GM12878 (cell line): ENCODE measurements at regions not wholly inside any gene's neighbourhood (a gene's known extent, or its start where the extent isn't known, plus 50 kb on each side); places are given as distances from the start of the nearest gene placed in this dataset.

ENCODE experiments used
- ATAC-seq: fragments of 200-7000 bp; cut with Tn5 transposase; 3 replicates; pipeline ENCODE4 v1.9.1; 2020; ENCODE audit warnings: mild to moderate bottlenecking, moderate library complexity
- BruUV-seq: library from RNA; stranded (reverse); fragments of 400-500 nt; replicated peaks from 2 replicates; lab custom pipeline; 2021; lab: Mats Ljungman, UMichigan
- CTCF ChIA-PET: fragments of 300-600 bp; sonication (Branson Sonifier 250); formaldehyde crosslinking; extraction: SDS; loops from one replicate; lab custom pipeline; 2021; ENCODE audit warnings: inconsistent platforms; lab: Yijun Ruan, JAX
- POLR2A ChIA-PET: fragments of 350-600 bp; formaldehyde crosslinking; extraction: SDS; loops from one replicate; lab custom pipeline; 2021; ENCODE audit warnings: inconsistent platforms; lab: Charles Lee
- RAD21 ChIA-PET: fragments of 300-600 bp; sonication (Branson Sonifier 250); formaldehyde crosslinking; loops from one replicate; lab custom pipeline; 2023; ENCODE audit warnings: antibody characterized with exemption; ENCODE audit not compliant: unreplicated experiment; lab: Charles Lee
- SMC1A ChIA-PET: fragments of 300-600 bp; sonication (Branson Sonifier 250); formaldehyde crosslinking; loops from one replicate; lab custom pipeline; 2023; ENCODE audit not compliant: unreplicated experiment, uncharacterized antibody; lab: Charles Lee
- DNase-seq: peaks from one replicate; pipeline ENCODE4 v3.0.0-alpha.2; 2011; ENCODE audit warnings: low read depth, low spot score
- FAIRE-seq: peaks from 3 replicates; lab custom pipeline; 2011; peaks lifted over from hg19 to GRCh38; lab: Jason Lieb, UNC
- H2AFZ ChIP-seq: 2 replicates; pipeline ENCODE4 v1.6.0; 2011; ENCODE audit warnings: low read depth, low read length, control low read depth; ENCODE audit not compliant: control insufficient read depth
- H3K27ac ChIP-seq: 2 replicates; pipeline ENCODE4 v1.5.1; 2011; ENCODE audit warnings: control low read depth; ENCODE audit not compliant: control insufficient read depth, insufficient read depth
- H3K27me3 ChIP-seq, 2 experiments: replicated peaks in 1 of 2; 2 replicates each; pipeline versions ENCODE4 v1.6.0 to v1.6.1; 2011; ENCODE audit warnings: low read length in 1 of 2; ENCODE audit not compliant: control insufficient read depth in 2 of 2, insufficient read depth in 2 of 2
- H3K36me3 ChIP-seq, 2 experiments: 2 replicates each; pipeline ENCODE4 v1.5.1; 2011; ENCODE audit warnings: low read length in 1 of 2; ENCODE audit not compliant: control insufficient read depth in 2 of 2, insufficient read depth in 2 of 2
- H3K4me1 ChIP-seq: 2 replicates; pipeline ENCODE4 v1.6.1; 2011; ENCODE audit warnings: mild to moderate bottlenecking, low read length, moderate library complexity, mixed read lengths; ENCODE audit not compliant: control insufficient read depth, insufficient read depth
- H3K4me2 ChIP-seq: 2 replicates; pipeline ENCODE4 v1.6.0; 2011; ENCODE audit warnings: control low read depth; ENCODE audit not compliant: control insufficient read depth, insufficient read depth
- H3K4me3 ChIP-seq: fragments of 200-600 bp; sonication (generic); 2 replicates; pipeline ENCODE4 v1.5.1; 2016
- H3K79me2 ChIP-seq: 2 replicates; pipeline ENCODE4 v1.6.0; 2011; ENCODE audit warnings: low read length; ENCODE audit not compliant: control insufficient read depth, insufficient read depth
- H3K9ac ChIP-seq: 2 replicates; pipeline ENCODE4 v1.8.0; 2011; ENCODE audit warnings: low read length, control low read depth, mixed read lengths; ENCODE audit not compliant: control insufficient read depth, insufficient read depth
- H3K9me3 ChIP-seq: replicated peaks from 3 replicates; pipeline ENCODE4 v1.5.1; 2011; ENCODE audit warnings: mild to moderate bottlenecking, low read length; ENCODE audit not compliant: control insufficient read depth, insufficient read depth
- H4K20me1 ChIP-seq: 2 replicates; pipeline ENCODE4 v1.6.0; 2011; ENCODE audit not compliant: control insufficient read depth, insufficient read depth
- BHLHE40 ChIP-seq, 2 experiments: fragments of 450-650 bp in 1 of 2; IDR thresholded peaks; 2 replicates each; pipeline ENCODE4 v1.6.1; 2011 to 2017; ENCODE audit warnings: low read depth in 2 of 2, borderline replicate concordance in 1 of 2, improper control_type of control experiment in 1 of 2, low read length in 1 of 2, mild to moderate bottlenecking in 1 of 2
- CBFB ChIP-seq: IDR thresholded peaks from 2 replicates; pipeline ENCODE4 v1.6.1; 2016; ENCODE audit warnings: antibody characterized with exemption, low read depth
- CTCF ChIP-seq, 3 experiments: IDR thresholded peaks in 2 of 3; conservative IDR thresholded peaks in 1 of 3; 2 replicates each; pipeline ENCODE4 v1.5.1; 2011; ENCODE audit warnings: low read depth in 3 of 3, low read length in 3 of 3, mild to moderate bottlenecking in 3 of 3, control low read depth in 2 of 3, moderate library complexity in 2 of 3, inconsistent platforms in 1 of 3, mixed read lengths in 1 of 3; ENCODE audit not compliant: control insufficient read depth in 2 of 3, insufficient read depth in 1 of 3; ENCODE audit errors: extremely low read depth in 1 of 3
- ETV6 ChIP-seq, 2 experiments: fragments of 450-650 bp in 1 of 2; IDR thresholded peaks in 1 of 2; conservative IDR thresholded peaks in 1 of 2; 2 replicates each; pipeline ENCODE4 v1.6.1; 2014; ENCODE audit warnings: antibody characterized with exemption in 1 of 2, borderline replicate concordance in 1 of 2, low read depth in 1 of 2, mild to moderate bottlenecking in 1 of 2, moderate library complexity in 1 of 2
- PKNOX1 ChIP-seq: fragments of 450-650 bp; IDR thresholded peaks from 2 replicates; pipeline ENCODE4 v1.6.1; 2016; ENCODE audit warnings: mild to moderate bottlenecking
- POLR2AphosphoS2 ChIP-seq: IDR thresholded peaks from 2 replicates; pipeline ENCODE4 v1.6.1; 2011; ENCODE audit warnings: low read depth, mild to moderate bottlenecking, low read length, improper control_type of control experiment, moderate library complexity
- RAD21 ChIP-seq: IDR thresholded peaks from 2 replicates; pipeline ENCODE4 v1.6.1; 2011; ENCODE audit warnings: mild to moderate bottlenecking, low read depth, low read length, moderate library complexity; ENCODE audit not compliant: insufficient read depth
- RBBP5 ChIP-seq: fragments of 200-600 bp; sonication (generic); conservative IDR thresholded peaks from 2 replicates; pipeline ENCODE4 v1.6.1; 2016
- RFX5 ChIP-seq: IDR thresholded peaks from 2 replicates; pipeline ENCODE4 v1.6.1; 2011; ENCODE audit warnings: low read depth, low read length, improper control_type of control experiment
- SIN3A ChIP-seq: IDR thresholded peaks from 2 replicates; pipeline ENCODE4 v1.6.1; 2012; ENCODE audit warnings: low read depth, low read length, improper control_type of control experiment
- TARDBP ChIP-seq: IDR thresholded peaks from 2 replicates; pipeline ENCODE4 v1.6.1; 2016; ENCODE audit warnings: borderline replicate concordance
- TCF3 ChIP-seq: IDR thresholded peaks from 2 replicates; pipeline ENCODE4 v1.6.1; 2012; ENCODE audit warnings: low read depth, mild to moderate bottlenecking, low read length, borderline replicate concordance; ENCODE audit not compliant: insufficient read depth
- ZBTB33 ChIP-seq: fragments of 450-650 bp; IDR thresholded peaks from 2 replicates; pipeline ENCODE4 v1.6.1; 2017; ENCODE audit warnings: mild to moderate bottlenecking
- WGBS: methylation state at CpG from one replicate; pipeline ENCODE4 v1.1.6; 2016; ENCODE audit warnings: low lambda C conversion rate; ENCODE audit not compliant: insufficient replicate concordance, insufficient coverage; ENCODE audit errors: missing lambda C conversion rate; 5-methylcytosine and 5-hydroxymethylcytosine counted together
- in situ Hi-C: fragments of 300-500 bp; cut with MboI; formaldehyde crosslinking; loops from 9 replicates; pipeline ENCODE4 v1.14.3; 2018; ENCODE audit warnings: mixed read lengths
- intact Hi-C: fragments of 100-400 bp; cut with micrococcal nuclease; formaldehyde crosslinking; loops from one replicate; pipeline ENCODE4 v1.14.2; 2022; ENCODE audit not compliant: unreplicated experiment

GRCh38 chr2:64711252-64711800 lies 57.6 kb upstream of the SERTAD2 start:
- peaks cover 7% of the 10 kb centered on the region for H3K79me2 ChIP-seq
- no TSS peak for BruUV-seq
- TF ChIP-seq RFX5 (no peak), POLR2AphosphoS2 (no peak), CTCF (IDR thresholded peaks at IDR 0.05 in 2 of 3, conservative IDR thresholded peaks at IDR 0.05 in 1 of 3; ENCODE audit: control insufficient read depth in 2 of 3, extremely low read depth in 1 of 3, insufficient read depth in 1 of 3, low read depth in 3 of 3, low read length in 3 of 3) (no peak), RAD21 (no peak), PKNOX1 (no peak), BHLHE40 (IDR thresholded peaks at IDR 0.05; ENCODE audit: borderline replicate concordance in 1 of 2, low read depth in 2 of 2, low read length in 1 of 2) (no peak), ZBTB33 (no peak), TCF3 (no peak), CBFB (no peak), RBBP5 (no peak), ETV6 (conservative IDR thresholded peaks at IDR 0.05 in 1 of 2, IDR thresholded peaks at IDR 0.05 in 1 of 2; ENCODE audit: borderline replicate concordance in 1 of 2, low read depth in 1 of 2) (no peak), TARDBP (no peak), SIN3A (no peak)

More at GRCh38 chr2:64711252-64711800, 57.6 kb upstream of the SERTAD2 start:
- Histone ChIP-seq H2AFZ (peak overlapping the region; percentile 29; the same call in 1 of the 2 replicates), H3K27me3 (no peaks in the 10 kb centered on the region), H3K9me3 (no peaks in the 10 kb centered on the region; the same call in 1 of the 3 replicates), H3K27ac (no peak overlapping the region), H3K4me3 (no peak overlapping the region), H3K9ac (no peak overlapping the region), H4K20me1 (no peaks in the 10 kb centered on the region), H3K4me1 (peaks cover 5% of the 10 kb centered on the region), H3K36me3 (no peaks in the 10 kb centered on the region; a peak in 1 of 4 replicates), H3K4me2 (no peak overlapping the region)
- RAD21 ChIA-PET = interaction anchor here (1.3 kb wide), 1 partner anchor 17 kb away, joined by 3 read pairs; no protein-coding TSS in a partner anchor
- SMC1A ChIA-PET = interaction anchor here (0.7 to 1.9 kb wide), 7 partner anchors 8 to 109 kb away, joined by 3 to 6 read pairs (median 3); no protein-coding TSS in a partner anchor
- intact Hi-C loops (no loop called here), in situ Hi-C loops (no loop called here)
- FAIRE-seq (no peak), ATAC-seq (no peak), DNase-seq (no peak)
- WGBS = 59% methylated on average over 7 of the region's 7 CpGs
- CTCF ChIA-PET = interaction anchor here (1.0 to 1.7 kb wide), 3 partner anchors 31 to 119 kb away, joined by 3 to 5 read pairs (median 3); no protein-coding TSS in a partner anchor
- POLR2A ChIA-PET = interaction anchor here (1.5 kb wide), 1 partner anchor 11 kb away, joined by 3 read pairs; no protein-coding TSS in a partner anchor
